ENCODE measurements at regions not wholly inside any gene's neighbourhood (a gene's known extent, or its start where the extent isn't known, plus 50 kb on each side); places are given as distances from the start of the nearest gene placed in this dataset.

GRCh38 chr1:238861342-238862066 lies 524.9 kb upstream of the CHRM3 start:
- DNase-seq = no peak

- DNase-seq = no peak
Measured at GRCh38 chr1:238833919-238834318, 552.4 kb upstream of the CHRM3 start.

GRCh38 chr1:238832106-238832505 lies 554.3 kb upstream of the CHRM3 start:
- DNase-seq = no peak

- no peak for DNase-seq
Measured at GRCh38 chr1:238830036-238830611, 556.2 kb upstream of the CHRM3 start.

- DNase-seq = no peak
Measured at GRCh38 chr1:238826891-238827290, 559.5 kb upstream of the CHRM3 start.

GRCh38 chr1:238823416-238823815 lies 563.0 kb upstream of the CHRM3 start:
- no peak for DNase-seq

GRCh38 chr1:238811211-238811879 lies 575.0 kb upstream of the CHRM3 start:
- DNase-seq = no peak

GRCh38 chr1:238790882-238791281 lies 595.5 kb upstream of the CHRM3 start:
- DNase-seq = no peak

- no peak for DNase-seq
Measured at GRCh38 chr1:238789916-238790667, 596.3 kb upstream of the CHRM3 start.

GRCh38 chr1:238787471-238787870 lies 598.9 kb upstream of the CHRM3 start:
- no peak for DNase-seq

- DNase-seq = no peak
Measured at GRCh38 chr1:238783633-238784032, 602.7 kb upstream of the CHRM3 start.

GRCh38 chr1:238779716-238780115 lies 606.7 kb upstream of the CHRM3 start:
- DNase-seq = no peak

- no peak for DNase-seq
Measured at GRCh38 chr1:238778113-238778512, 608.3 kb upstream of the CHRM3 start.

- DNase-seq = no peak
Measured at GRCh38 chr1:238777551-238777950, 608.8 kb upstream of the CHRM3 start.

- DNase-seq = no peak
Measured at GRCh38 chr1:238776126-238776525, 610.2 kb upstream of the CHRM3 start.

- DNase-seq = no peak
Measured at GRCh38 chr1:238772322-238772721, 614.0 kb upstream of the CHRM3 start.

- DNase-seq = no peak
Measured at GRCh38 chr1:238767321-238767720, 619.0 kb upstream of the CHRM3 start.

- DNase-seq = no peak
Measured at GRCh38 chr1:238764779-238765178, 621.6 kb upstream of the CHRM3 start.

GRCh38 chr1:238753252-238753651 lies 633.1 kb upstream of the CHRM3 start:
- DNase-seq = no peak

- no peak for DNase-seq
Measured at GRCh38 chr1:238752327-238752726, 634.0 kb upstream of the CHRM3 start.

- DNase-seq = no peak
Measured at GRCh38 chr1:238745069-238745468, 641.3 kb upstream of the CHRM3 start.

GRCh38 chr1:238738892-238739291 lies 647.5 kb upstream of the CHRM3 start:
- DNase-seq = no peak

GRCh38 chr1:238727670-238728069 lies 658.7 kb upstream of the CHRM3 start:
- DNase-seq = no peak

GRCh38 chr1:238722812-238723211 lies 663.6 kb upstream of the CHRM3 start:
- no peak for DNase-seq

All from T1000 (cell line).